ENCODE measurements at regions not wholly inside any gene's neighbourhood (a gene's known extent, or its start where the extent isn't known, plus 50 kb on each side); places are given as distances from the start of the nearest gene placed in this dataset.

- no peak for DNase-seq
Measured at GRCh38 chr7:21160401-21160800, 267.5 kb upstream of the SP4 start.

GRCh38 chr7:21167942-21168341, 259.9 kb upstream of the SP4 start:
- no peak for DNase-seq

GRCh38 chr7:21169667-21170580, 258.0 kb upstream of the SP4 start:
- no peak for DNase-seq

- no peak for DNase-seq
Measured at GRCh38 chr7:21172800-21173199, 255.1 kb upstream of the SP4 start.

- DNase-seq: no peak
Measured at GRCh38 chr7:21173436-21173835, 254.4 kb upstream of the SP4 start.

- DNase-seq: no peak
Measured at GRCh38 chr7:21175714-21176113, 252.2 kb upstream of the SP4 start.

- DNase-seq: no peak
Measured at GRCh38 chr7:21184942-21185652, 242.8 kb upstream of the SP4 start.

GRCh38 chr7:21185653-21186265, 242.1 kb upstream of the SP4 start:
- no peak for DNase-seq

- no peak for DNase-seq
Measured at GRCh38 chr7:21191321-21192073, 236.4 kb upstream of the SP4 start.

- no peak for DNase-seq
Measured at GRCh38 chr7:21192657-21193056, 235.2 kb upstream of the SP4 start.

- no peak for DNase-seq
Measured at GRCh38 chr7:21193895-21194294, 234.0 kb upstream of the SP4 start.

GRCh38 chr7:21194936-21195335, 232.9 kb upstream of the SP4 start:
- no peak for DNase-seq

- no peak for DNase-seq
Measured at GRCh38 chr7:21198921-21199320, 229.0 kb upstream of the SP4 start.

GRCh38 chr7:21200503-21200902, 227.4 kb upstream of the SP4 start:
- DNase-seq: no peak

GRCh38 chr7:21214657-21215056, 213.2 kb upstream of the SP4 start:
- no peak for DNase-seq

- DNase-seq: no peak
Measured at GRCh38 chr7:21215307-21215706, 212.6 kb upstream of the SP4 start.

- no peak for DNase-seq
Measured at GRCh38 chr7:21217365-21217764, 210.5 kb upstream of the SP4 start.

GRCh38 chr7:21218155-21218554, 209.7 kb upstream of the SP4 start:
- DNase-seq: no peak

- no peak for DNase-seq
Measured at GRCh38 chr7:21221130-21221529, 206.8 kb upstream of the SP4 start.

- no peak for DNase-seq
Measured at GRCh38 chr7:21238400-21239116, 189.3 kb upstream of the SP4 start.

- DNase-seq: no peak
Measured at GRCh38 chr7:21243265-21243664, 184.6 kb upstream of the SP4 start.

- DNase-seq: no peak
Measured at GRCh38 chr7:21251151-21251800, 176.6 kb upstream of the SP4 start.
